Right cardiac atrium (tissue), 5 donors: ENCODE measurements at regions not wholly inside any gene's neighbourhood (a gene's known extent, or its start where the extent isn't known, plus 50 kb on each side); places are given as distances from the start of the nearest gene placed in this dataset.
"Not testable (repeated sequence)": the region's sequence is repeated elsewhere in the genome, so short reads cannot be mapped to it uniquely, and the experiment has no call there.

Experiments
- ATAC-seq, 2 donors: fragments of 200-7000 bp; cut with Tn5 transposase; one replicate each; pipeline versions ENCODE4 v1.8.0 to v1.9.1; 2020; ENCODE audit warnings: moderate library complexity in 2 of 2, mild to moderate bottlenecking in 1 of 2
- DNase-seq, 3 donors: peaks; one replicate each; pipeline ENCODE4 v3.0.0-alpha.2; 2020
- H3K27ac ChIP-seq: one replicate; pipeline ENCODE4 v1.5.1; 2013; ENCODE audit warnings: mild to moderate bottlenecking, low read length, control low read depth, moderate library complexity
- H3K27me3 ChIP-seq: one replicate; pipeline ENCODE4 v1.6.1; 2013; ENCODE audit not compliant: control insufficient read depth, insufficient read depth
- H3K4me1 ChIP-seq: one replicate; pipeline ENCODE4 v1.6.1; 2013; ENCODE audit warnings: low read length; ENCODE audit not compliant: control insufficient read depth, insufficient read depth
- H3K4me3 ChIP-seq: one replicate; pipeline ENCODE4 v1.5.1; 2013; ENCODE audit warnings: low read length, control low read depth
- H3K9me3 ChIP-seq: one replicate; pipeline ENCODE4 v1.6.1; 2013; ENCODE audit warnings: low read length; ENCODE audit not compliant: control insufficient read depth
- WGBS: extraction: QIAGEN DNeasy Blood & Tissue Kit; methylation state at CpG from one replicate; pipeline ENCODE4 v1.1.7; 2013; 5-methylcytosine and 5-hydroxymethylcytosine counted together
- intact Hi-C, 4 donors: fragments of 100-400 bp; cut with DNase I; formaldehyde crosslinking; loops; one replicate each; pipeline versions ENCODE4 v1.11.0 to v1.14.0; 2022 to 2023
- donor health status: healthy with polysubstance abuse.
- donor health status: DM: no; HTN: yes; CAD: no.
- donor health status: DM: no; HTN: no; CAD: no.
- donor health status: DM: no; HTN: yes; CAD: no; lungs with severe emphysema.
- donor health status: DM: yes; HTN: yes; CAD: no.

DNA sequence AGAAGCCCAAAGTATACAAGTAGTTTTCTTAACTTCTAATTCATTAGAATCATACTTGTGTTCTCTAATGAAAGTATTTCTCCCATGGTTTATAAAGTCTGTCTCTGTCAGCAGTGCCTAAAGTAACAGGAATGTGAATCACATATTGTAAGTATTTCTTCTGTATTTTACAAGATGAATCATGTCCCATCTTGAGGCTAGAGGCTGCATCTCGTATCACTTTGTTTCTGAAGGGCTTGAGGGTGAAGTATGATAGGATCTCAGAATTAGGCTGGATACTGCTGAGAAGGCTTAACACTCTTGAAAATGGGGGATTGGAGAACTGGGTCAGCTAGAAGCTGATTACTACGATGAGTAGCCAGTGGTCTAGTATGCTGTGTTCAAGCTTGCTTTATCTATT lies 242.2 kb upstream of the ACTBL2 start:
- Histone ChIP-seq H3K27ac (no peak overlapping the region), H3K9me3 (no peaks in the 10 kb centered on the region), H3K4me1 (no peaks in the 10 kb centered on the region), H3K27me3 (no peaks in the 10 kb centered on the region), H3K4me3 (no peak overlapping the region)
- DNase-seq (no peak), ATAC-seq (no peak)
- intact Hi-C loops, result loop anchor here in 1 of 4 donors (2.0 to 5.0 kb wide), 2 partner anchors 22 to 133 kb away; no protein-coding TSS in a partner anchor
- WGBS, result 91% methylated on average over 2 of the region's 2 CpGs

DNA sequence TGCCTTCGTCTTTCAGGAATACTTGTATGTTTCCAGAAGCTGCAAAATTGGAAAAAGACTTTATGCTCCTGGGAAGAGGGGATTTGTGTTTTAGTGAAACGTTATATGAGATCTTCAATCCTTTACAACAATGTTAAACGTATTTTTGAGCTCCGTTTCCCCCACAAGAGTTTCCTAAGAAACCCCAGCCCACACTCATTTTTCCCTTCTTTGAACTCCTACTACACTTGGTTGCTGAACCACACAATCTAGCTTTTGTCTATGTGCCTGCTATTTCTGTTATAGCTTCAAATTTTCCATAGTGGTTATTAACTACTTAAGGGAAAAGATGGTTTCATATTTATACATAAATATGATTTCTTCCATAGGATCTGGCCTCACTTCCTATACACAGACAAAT lies 238.6 kb upstream of the ACTBL2 start:
- H3K4me1 ChIP-seq, result no peaks in the 10 kb centered on the region
- H3K27me3 ChIP-seq, result no peaks in the 10 kb centered on the region
- no peak for ATAC-seq
- no peaks in the 10 kb centered on the region for H3K9me3 ChIP-seq
- WGBS, result 83% methylated on average over 4 of the region's 4 CpGs
- H3K4me3 ChIP-seq, result no peak overlapping the region
- no peak for DNase-seq
- H3K27ac ChIP-seq, result no peak overlapping the region
- intact Hi-C loops, result no loop called here

DNA sequence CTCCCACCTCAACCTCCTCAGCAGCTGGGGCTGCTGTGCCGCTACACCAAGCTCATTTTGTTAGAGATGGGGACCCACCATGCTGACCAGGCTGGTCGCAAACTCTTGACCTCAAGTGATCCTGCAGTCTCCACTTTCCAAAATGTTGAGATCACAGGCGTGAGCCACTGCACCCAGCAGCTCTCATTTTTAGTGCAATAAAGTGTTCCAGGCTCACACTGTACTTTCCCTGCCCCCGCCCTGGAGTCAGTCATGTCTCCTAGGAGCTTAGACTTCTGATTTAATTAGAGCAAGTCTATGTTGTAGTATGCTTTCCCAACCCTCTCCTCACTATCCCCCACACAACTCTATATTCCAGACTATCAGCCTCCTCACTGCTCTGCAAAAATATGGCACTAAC lies 238.0 kb upstream of the ACTBL2 start:
- DNase-seq (no peak), ATAC-seq (no peak)
- intact Hi-C loops, result no loop called here
- Histone ChIP-seq H3K9me3 (no peaks in the 10 kb centered on the region), H3K4me3 (no peak overlapping the region), H3K27me3 (no peaks in the 10 kb centered on the region), H3K4me1 (no peaks in the 10 kb centered on the region), H3K27ac (no peak overlapping the region)
- 88% methylated on average over 4 of the region's 4 CpGs for WGBS

DNA sequence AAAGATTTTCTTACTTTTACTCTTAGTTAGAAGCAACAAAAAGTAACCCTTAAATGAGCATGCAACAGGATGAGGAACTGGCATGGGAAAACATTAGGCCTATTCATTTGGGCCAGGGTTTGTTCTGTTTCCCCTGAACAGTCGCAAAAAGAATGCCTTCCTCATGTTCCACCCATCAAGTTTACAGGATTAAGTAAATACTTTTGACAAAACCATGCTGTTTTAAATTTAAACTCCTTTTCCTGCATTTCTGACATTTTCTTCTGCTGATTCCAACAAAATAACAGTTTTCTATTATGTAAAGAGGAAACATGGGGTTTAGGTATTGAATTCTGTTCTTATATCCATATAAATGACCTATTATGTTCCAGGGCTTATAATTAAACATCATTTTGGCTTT lies 236.6 kb upstream of the ACTBL2 start:
- H3K27ac ChIP-seq, result no peak overlapping the region
- H3K4me3 ChIP-seq, result no peak overlapping the region
- no peaks in the 10 kb centered on the region for H3K4me1 ChIP-seq
- ATAC-seq (no peak), DNase-seq (no peak)
- WGBS, result 65% methylated on average over 1 of the region's 1 CpG
- intact Hi-C loops, result no loop called here
- H3K27me3 ChIP-seq, result no peaks in the 10 kb centered on the region
- no peaks in the 10 kb centered on the region for H3K9me3 ChIP-seq

DNA sequence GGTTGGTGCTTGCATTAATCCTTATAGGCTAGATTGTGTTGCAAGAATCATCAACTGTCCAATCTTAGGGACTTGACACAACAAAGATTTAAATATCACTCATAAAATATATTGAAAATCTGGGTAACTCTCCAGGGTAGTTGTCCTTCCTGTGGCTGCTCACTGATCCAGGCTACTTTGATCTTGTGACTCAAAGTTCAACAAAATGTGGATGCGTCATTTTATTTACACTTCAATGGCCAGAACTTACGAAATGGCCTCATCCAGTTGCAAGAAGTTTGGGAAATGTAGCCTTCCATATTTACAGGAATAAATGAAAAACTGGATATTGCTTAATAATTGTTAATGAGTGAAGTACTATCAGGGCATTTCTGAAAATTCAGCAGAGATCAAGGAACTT lies 235.5 kb upstream of the ACTBL2 start:
- 47% methylated on average over 2 of the region's 2 CpGs for WGBS

DNA sequence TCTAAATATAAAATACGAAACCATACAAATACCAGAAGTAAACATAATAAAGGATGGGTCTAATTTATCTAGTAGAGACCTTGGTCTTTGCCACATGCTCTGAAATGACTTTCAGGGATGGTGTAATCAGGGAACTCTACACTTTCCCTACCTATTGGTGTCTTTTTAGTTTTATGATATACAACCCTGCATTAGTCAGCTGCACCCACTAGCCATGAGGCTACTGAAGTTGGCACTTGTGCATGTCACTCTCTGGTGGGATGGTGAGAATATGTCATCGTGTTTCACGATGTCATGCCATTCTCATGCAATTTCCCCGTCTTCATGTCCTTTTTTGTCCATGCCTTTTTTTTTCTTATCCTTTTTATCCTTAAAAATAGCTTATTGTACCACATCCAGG lies 234.9 kb upstream of the ACTBL2 start:
- Histone ChIP-seq H3K4me1 (no peaks in the 10 kb centered on the region), H3K9me3 (no peaks in the 10 kb centered on the region)
- 70% methylated on average over 4 of the region's 4 CpGs for WGBS

More for the DNA sequence above, 235.5 kb upstream of the ACTBL2 start:
- intact Hi-C loops, result no loop called here
- H3K27me3 ChIP-seq, result no peaks in the 10 kb centered on the region
- no peak overlapping the region for H3K27ac ChIP-seq
- DNase-seq, result no peak
- no peak overlapping the region for H3K4me3 ChIP-seq
- no peaks in the 10 kb centered on the region for H3K9me3 ChIP-seq
- no peaks in the 10 kb centered on the region for H3K4me1 ChIP-seq
- no peak for ATAC-seq

DNA sequence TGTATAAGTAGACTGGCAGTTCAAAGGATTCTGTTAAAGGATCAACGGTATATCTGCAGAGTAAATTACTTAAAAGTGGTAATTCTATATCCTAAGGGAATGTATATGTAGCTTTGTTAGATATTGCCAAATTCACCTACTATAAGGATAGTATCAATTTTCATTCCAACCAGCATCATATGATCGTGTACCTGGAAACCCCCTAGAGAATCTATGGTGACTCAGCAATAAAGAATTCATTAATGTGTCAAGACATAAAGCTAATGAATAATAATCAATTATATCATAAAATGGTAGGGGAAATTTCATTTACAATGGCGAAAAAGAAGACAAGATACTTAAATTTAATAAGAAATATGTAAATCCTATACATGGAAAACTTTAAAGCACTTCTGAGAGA lies 234.1 kb upstream of the ACTBL2 start:
- intact Hi-C loops, result no loop called here
- Histone ChIP-seq H3K4me1 (no peaks in the 10 kb centered on the region), H3K4me3 (no peak overlapping the region), H3K9me3 (no peaks in the 10 kb centered on the region), H3K27ac (no peak overlapping the region), H3K27me3 (no peaks in the 10 kb centered on the region)
- no peak for ATAC-seq
- 92% methylated on average over 3 of the region's 3 CpGs for WGBS
- DNase-seq, result no peak

More for the DNA sequence above, 234.9 kb upstream of the ACTBL2 start:
- Histone ChIP-seq H3K27ac (no peak overlapping the region), H3K4me3 (no peak overlapping the region), H3K27me3 (no peaks in the 10 kb centered on the region)
- ATAC-seq (no peak), DNase-seq (no peak)
- intact Hi-C loops, result no loop called here

DNA sequence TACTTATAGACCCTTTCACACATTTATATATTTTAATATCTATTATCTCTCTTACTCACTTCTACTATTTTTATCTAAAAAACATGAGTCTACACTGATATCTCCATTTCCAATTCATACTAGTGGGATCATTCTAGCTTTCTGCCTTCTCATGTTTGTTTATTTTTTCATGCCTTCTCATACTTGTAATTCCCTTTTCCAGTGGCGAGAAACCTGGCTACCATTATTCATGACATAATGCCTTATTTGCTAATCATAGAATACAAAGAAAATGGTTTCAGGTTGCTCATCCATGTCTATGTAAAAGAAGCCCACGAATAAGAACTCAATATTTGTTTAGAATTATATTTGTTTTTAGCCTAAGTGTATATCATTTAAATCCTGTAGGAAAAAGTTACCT lies 232.7 kb upstream of the ACTBL2 start:
- intact Hi-C loops, result no loop called here
- no peak for DNase-seq
- Histone ChIP-seq H3K4me1 (peaks cover 2% of the 10 kb centered on the region), H3K27me3 (no peaks in the 10 kb centered on the region), H3K27ac (no peak overlapping the region), H3K9me3 (no peaks in the 10 kb centered on the region), H3K4me3 (no peak overlapping the region)
- 41% methylated on average over 2 of the region's 2 CpGs for WGBS
- no peak for ATAC-seq

DNA sequence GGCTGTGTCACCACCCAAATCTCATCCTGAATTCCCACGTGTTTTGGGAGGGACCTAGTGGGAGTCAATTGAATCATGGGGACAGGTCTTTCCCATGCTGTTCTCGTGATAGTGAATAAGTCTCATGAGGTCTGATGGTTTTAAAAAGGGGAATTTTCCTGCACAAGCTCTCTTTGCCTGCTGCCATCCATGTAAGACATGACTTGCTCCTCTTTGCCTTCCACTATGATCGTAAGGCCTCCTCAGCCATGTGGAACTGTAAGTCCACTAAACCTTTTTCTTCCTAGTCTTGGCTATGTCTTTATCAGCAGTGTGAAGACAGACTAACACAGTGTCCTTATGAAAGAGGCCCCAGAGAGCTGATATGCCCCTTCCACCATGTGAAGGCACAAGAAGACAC lies 230.9 kb upstream of the ACTBL2 start:
- H3K27me3 ChIP-seq, intact Hi-C loops, DNase-seq, H3K4me1 ChIP-seq, H3K27ac ChIP-seq, H3K4me3 ChIP-seq, H3K9me3 ChIP-seq, ATAC-seq: not testable (repeated sequence)
- WGBS, result 96% methylated on average over 3 of the region's 3 CpGs

DNA sequence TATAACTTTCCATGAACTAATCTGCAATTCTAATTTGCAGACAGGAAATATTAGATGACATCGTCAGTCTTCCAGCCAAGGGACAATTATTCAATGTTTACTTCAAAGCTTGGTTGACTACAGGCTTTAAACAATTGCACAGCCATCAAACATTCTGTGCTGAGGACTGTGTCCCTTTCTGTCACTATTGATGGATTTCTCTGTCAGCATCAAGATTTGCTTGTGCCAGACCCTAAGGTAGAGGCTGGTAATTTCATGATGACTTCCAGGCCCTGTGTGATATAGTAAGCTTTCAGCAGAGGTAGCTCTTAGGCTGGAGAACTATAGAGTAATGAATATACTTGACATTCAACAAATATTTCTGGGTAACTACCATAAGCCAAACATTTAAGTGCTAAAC lies 229.3 kb upstream of the ACTBL2 start:
- DNase-seq (no peak), ATAC-seq (no peak)
- Histone ChIP-seq H3K4me1 (peaks cover 2% of the 10 kb centered on the region), H3K9me3 (no peaks in the 10 kb centered on the region), H3K27me3 (no peaks in the 10 kb centered on the region), H3K27ac (no peak overlapping the region), H3K4me3 (no peak overlapping the region)
- intact Hi-C loops, result no loop called here
- 73% methylated on average over 1 of the region's 1 CpG for WGBS

DNA sequence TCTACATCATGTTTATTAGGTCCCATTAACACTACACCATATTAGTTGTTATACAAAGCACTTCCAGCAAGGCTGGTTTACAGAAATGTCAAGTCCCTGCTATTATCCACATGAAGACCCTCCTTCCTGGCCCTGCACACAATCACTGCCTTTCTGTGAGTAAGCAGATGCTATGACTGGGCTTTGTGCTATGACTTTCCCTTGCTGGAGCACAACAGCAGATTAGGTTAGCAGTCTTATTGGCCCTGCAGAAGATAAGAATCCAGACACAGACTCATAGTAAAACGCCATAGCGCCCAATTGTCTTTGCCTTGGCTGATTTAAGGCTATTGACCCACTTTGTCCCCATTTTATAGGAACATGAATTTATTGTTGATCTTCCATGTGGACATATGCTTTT lies 228.9 kb upstream of the ACTBL2 start:
- Histone ChIP-seq H3K4me1 (peaks cover 2% of the 10 kb centered on the region), H3K9me3 (no peaks in the 10 kb centered on the region), H3K4me3 (no peak overlapping the region), H3K27me3 (no peaks in the 10 kb centered on the region), H3K27ac (no peak overlapping the region)
- 57% methylated on average over 2 of the region's 2 CpGs for WGBS
- no peak for ATAC-seq
- no peak for DNase-seq
- intact Hi-C loops, result no loop called here

DNA sequence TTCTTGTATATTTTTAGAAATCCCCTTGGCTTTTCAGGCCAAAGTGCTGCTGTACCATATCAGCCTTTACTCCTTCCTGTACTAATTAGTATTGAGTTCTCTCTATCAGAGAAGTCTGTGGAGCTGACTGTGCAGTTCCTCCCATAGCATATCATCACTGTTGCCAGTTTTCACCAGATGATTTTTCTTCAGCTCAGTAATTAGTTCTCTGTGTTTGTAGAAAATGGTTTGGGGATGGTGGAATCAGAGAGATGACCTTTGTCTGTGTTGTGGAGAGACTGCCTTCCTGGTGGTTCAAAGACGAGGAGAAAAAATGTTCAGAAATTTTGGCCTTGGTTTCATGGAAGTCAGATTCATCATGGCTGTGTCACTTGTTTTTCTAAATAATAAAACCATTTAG lies 227.5 kb upstream of the ACTBL2 start:
- H3K9me3 ChIP-seq, result no peaks in the 10 kb centered on the region
- H3K27me3 ChIP-seq, result no peaks in the 10 kb centered on the region
- H3K4me1 ChIP-seq, result peaks cover 2% of the 10 kb centered on the region
- H3K27ac ChIP-seq, result no peak overlapping the region
- intact Hi-C loops, result no loop called here
- no peak overlapping the region for H3K4me3 ChIP-seq
- no peak for ATAC-seq
- WGBS, result 48% methylated on average over 1 of the region's 1 CpG
- no peak for DNase-seq
